IPS-11a (cell line): ENCODE measurements at regions not wholly inside any gene's neighbourhood (a gene's known extent, or its start where the extent isn't known, plus 50 kb on each side); places are given as distances from the start of the nearest gene placed in this dataset.
"Not testable (repeated sequence)": the region's sequence is repeated elsewhere in the genome, so short reads cannot be mapped to it uniquely, and the experiment has no call there.

Experiments
- H3K4me3 ChIP-seq: one replicate; pipeline ENCODE4 v1.5.1; 2013; ENCODE audit warnings: low read depth, low read length, control low read depth

DNA sequence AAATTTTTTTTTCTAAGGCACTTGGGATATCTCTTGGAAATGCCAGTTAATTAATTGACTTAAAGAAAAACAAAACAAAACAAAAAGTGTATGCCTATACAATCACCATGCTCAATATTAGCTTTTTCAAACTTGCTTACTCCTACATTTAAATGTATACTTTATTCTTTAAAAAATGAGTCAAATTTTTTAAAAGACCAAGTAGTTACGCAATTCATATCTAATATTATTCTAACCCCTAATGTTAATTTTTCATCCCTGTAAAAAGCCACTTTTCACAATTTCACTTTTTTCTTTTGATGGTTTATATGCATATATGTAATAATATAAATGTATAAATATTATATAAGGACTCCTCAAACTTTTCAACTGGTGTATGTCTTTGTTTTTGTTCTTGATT is 211.2 kb downstream of the PRDM9 start:
- no peak overlapping the region for H3K4me3 ChIP-seq

DNA sequence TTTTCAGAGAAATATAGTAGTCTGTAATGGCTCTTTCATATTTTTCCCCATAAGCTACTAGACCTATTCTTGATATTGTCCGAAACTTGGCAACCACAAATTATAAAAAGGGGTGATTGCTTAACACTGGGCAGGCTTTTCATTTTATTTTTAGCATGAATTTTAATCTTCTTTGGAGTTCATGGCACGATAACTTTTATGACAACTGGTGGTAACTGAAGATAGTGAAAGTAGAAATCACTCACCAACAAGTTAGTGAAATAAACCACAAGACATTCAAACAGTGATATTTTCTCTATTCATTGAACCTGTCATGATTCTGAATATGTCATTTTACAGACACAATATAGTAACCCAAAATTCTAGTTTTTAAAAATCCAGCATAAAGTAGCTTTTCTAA is 213.9 kb downstream of the PRDM9 start:
- no peak overlapping the region for H3K4me3 ChIP-seq

DNA sequence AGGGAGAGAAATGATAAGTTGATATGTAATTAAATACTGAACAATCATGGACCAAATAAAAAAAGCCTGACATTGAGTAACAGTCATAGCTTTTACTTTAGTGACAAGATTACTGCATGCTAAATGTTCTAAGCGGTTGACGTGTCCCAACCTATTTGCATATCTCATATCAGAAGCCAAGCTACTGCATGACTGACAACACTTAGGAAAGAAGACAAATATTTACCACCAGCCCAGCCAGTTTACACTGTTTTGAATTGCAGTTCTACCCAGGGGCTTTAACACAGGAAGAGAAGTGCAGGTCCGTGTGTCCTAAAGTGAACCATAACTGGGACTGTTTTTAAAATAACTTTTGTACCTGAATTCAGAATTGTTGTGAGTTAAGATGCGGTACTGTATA is 219.9 kb downstream of the PRDM9 start:
- H3K4me3 ChIP-seq = no peak overlapping the region

DNA sequence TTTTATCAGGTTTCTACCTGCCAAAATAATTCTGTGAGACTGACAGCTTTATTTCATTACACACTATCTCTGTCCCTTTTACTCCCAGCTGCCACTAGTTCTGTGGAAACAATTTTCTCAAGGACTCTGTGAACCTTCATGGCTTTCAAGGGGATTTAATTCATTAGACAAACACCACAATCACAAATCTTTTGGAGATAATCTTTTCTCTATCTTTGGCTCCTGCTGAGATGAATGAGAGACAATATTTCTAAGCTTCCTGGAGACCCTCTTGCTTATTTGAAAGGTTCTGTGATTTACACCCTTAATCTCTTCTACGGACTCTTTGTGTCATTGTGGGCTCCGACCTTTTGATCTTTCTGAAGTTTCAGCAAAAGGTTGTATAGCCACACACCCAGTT is 222.6 kb downstream of the PRDM9 start:
- H3K4me3 ChIP-seq = no peak overlapping the region

DNA sequence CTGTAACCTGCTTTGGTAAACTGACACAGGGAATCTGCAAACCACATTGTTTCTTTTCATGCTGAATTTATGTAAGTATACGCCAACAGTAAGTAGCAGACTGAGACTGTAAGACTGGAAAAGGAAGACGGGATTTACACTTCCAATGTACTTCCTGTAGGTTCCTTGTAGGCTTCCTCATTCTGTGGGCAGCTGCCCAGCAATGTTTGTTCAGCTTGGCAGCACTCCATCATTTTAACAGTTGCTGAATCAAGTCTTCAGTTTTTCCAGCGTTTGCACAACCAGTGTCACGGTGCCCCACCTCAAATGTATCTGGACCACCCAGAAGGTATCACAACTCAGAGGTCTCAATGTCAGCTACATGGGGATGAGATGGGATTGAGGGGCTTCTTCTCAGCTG is 232.6 kb downstream of the PRDM9 start:
- no peak overlapping the region for H3K4me3 ChIP-seq

DNA sequence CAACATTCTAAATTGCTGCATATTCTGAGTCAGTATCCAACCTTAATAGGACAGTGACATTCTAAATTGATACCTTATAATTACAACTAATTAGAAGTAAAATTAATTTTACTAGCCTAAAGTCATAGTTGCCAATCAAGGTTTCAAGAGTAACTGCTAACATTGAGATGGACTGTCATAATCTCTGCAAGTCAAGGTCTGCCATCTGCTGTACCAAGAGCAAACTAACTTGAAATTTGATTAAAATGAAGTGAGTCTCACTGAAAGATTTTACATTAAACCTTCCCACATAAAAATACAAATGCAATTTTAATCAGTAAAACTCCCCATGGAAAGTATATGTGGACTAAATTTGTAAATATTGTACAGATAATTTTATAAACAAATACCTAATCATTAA is 235.3 kb downstream of the PRDM9 start:
- no peak overlapping the region for H3K4me3 ChIP-seq

DNA sequence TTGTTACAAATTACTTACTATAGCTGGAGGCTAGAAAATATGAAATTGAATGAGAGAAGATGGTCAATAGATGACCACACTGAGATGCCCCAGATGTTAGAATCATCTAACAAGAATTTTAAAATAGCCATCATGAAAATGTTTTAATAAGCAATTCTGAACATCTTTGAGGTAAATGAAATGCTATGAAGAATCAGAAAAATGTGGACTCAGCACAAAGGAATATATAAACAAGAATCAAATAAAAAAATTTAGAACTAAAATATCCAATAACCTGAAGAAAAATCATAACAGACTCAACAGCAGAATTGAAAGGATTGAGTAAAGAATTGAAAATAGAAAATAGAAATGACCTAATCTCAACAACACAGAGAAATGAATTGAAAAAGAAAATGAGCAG is 248.5 kb downstream of the PRDM9 start:
- no peak overlapping the region for H3K4me3 ChIP-seq

DNA sequence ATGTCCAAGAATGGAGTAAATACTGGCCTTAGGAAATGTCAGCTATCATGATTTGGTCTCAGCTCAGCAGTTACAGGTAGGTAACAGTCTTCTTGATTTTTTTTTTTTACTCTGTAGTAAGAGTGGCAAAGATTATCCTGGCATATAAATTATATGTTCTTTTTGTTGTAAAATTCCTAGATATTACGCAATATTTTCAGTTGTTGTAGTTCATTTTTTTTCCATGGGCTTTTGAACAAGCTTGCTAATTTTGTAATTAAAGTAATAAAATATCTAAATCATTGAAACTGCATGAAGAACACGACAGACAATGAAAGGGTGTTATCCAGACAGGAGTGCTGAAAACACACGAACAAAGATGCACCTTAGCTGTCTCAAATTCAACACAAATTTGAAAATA is 249.4 kb downstream of the PRDM9 start:
- H3K4me3 ChIP-seq = no peak overlapping the region

DNA sequence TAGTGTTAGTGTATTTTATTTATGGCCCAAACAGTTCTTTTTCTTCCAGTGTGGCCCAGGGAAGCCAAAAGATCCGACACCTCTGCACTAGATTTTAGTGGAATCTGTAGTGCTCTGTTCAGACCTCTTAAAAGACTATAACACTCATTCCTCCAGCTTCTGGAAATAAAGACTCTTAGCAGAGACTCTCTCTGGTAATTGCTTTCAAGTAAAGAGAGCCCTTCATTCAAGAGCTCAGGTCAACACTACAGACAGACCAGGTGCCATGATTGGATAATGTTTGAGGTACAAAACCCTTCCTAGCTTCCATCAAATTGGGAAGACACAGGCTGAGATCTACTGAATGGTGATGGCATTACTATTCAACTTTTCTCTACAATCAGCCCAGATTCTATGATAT is 255.8 kb downstream of the PRDM9 start:
- H3K4me3 ChIP-seq = no peak overlapping the region

DNA sequence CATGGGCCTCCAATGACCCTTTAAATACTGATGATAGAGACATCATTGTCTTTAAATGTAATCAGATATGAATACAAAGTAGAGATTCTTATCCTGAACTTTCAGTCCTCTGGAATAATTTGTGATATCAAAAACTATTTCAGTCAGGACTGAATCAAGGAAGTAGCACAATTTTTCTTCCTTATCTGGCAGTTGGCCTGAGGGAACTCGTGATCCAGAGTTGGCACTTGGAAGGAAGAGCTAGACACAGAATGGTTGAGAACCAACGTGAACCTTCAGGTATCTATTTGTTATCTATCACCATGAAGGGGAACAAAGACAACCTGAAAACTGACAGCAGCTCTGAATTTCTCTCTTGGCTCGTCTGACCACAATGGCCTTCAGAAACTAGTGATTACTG is 269.3 kb downstream of the PRDM9 start:
- H3K4me3 ChIP-seq = no peak overlapping the region

DNA sequence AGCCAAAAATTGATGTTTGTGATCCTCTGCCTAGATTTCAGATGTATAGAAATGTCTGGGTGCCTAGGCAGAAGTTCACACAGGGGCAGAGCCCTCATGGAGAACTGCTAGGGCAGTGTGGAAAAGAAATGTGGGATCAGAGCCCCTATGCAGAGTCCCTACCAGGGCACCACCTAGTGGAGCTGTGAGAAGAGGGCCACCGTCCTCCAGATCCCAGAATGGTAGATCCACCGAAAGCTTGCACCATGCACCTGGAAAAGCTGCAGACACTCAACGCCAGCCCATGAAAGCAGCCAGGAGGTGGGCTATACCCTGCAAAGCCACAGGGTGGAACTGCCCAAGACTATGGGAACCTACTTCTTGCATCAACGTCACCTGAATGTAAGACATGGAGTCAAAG is 292.9 kb downstream of the PRDM9 start:
- H3K4me3 ChIP-seq = not testable (repeated sequence)

DNA sequence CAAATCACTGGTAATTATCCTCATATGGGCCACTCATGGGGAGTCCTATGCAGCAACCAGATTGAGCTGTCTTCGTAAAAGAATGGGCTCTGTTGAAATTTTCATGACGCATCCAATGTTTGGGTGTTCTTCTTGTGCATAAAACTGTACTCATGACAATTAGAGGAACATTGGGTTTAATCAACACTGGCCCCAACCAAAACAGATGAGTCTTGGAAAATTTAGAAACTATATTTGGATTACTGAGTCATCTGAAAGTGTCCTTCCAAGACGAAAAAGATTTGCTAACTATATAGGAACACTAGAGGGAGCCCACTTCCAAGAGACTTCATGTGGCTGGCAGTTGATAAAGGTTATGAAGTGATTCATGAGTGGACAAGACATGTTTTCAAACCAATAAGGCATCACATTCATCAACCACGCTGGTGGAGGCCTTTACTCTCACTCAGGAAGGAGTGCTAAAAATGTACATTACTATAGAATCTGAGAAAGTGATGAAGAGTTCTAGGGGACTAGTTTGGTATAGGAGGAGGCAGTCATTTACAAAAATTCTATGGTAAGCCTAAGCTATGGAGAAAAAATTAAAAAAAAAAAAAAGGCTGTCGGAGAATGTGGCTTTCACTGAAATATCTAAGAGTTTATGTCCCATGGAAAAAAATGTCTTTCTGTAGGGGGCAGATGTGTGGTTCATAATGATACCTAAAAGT is 313.5 kb downstream of the PRDM9 start:
- H3K4me3 ChIP-seq = no peak overlapping the region

DNA sequence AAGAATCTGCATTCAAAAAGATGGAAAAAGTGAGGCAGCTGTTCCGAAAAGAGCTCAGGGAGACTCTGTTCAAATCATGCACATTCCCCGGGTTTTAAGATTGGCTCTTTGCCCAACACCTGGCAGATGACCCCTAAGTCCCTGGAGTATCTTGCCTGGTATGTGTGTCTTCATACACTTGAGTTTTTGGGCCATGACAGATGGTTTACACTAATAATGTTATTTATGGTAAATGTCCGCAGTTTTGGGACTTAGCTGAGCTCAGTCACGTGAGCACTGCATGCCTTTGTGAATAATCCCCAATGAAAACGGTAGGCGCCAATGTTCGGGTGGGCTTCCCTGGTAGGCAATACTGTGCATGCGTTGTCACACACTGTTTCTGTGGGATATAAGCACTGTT is 316.1 kb downstream of the PRDM9 start:
- H3K4me3 ChIP-seq = no peak overlapping the region

DNA sequence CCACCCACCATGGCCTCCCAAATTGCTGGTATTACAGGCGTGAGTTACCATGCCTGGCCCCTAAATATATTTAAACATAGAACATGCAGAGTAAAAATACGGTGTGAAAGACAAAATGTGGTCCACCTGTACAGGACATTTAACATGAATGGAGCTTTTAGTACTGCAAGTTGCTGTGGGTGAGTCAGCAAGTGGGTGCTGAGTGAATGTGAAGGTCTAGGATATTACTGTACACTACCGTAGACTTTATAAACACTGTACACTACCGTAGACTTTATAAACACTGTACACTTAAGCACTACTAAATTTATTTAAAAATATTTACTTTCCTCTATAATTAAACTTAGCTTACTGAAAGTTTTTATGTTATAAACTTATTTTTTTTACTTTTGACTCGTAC is 317.8 kb downstream of the PRDM9 start:
- no peak overlapping the region for H3K4me3 ChIP-seq

DNA sequence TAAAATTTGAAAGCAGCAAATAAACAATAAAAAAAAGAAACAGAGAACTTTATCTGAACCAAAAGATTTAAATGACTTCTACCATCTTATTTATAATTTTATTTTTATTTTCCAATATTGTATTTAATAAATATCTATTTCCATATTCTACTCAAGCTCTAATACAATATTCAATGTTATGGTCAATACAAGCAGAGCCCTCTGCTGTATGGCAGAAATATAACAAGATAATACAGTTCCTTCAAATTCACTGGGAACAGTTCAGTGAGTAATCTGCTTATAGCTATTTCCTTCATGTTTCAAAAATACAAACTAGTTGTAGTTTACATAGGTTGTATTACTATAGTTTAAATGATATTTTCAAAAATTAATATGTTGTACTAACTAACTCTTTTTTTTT is 332.7 kb downstream of the PRDM9 start:
- no peak overlapping the region for H3K4me3 ChIP-seq

DNA sequence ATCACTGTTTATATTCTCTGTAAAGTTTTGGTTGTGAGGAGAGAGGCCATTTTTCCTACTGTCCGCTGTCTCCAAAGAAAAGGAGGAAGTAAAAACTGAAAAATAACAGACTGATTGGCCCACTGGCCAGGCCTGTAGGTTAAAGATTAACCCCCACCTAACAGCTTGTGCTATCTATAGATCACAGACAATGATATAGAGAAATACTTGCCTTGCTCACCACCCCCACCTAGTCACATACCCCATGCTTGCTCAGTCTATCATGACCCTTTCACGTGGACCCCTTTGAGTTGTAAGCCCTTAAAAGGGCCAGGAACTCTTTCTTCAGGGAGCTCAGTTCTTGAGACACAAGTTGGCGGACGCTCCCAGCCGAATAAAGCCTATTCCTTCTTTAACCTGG is 357.4 kb downstream of the PRDM9 start:
- H3K4me3 ChIP-seq = no peak overlapping the region

DNA sequence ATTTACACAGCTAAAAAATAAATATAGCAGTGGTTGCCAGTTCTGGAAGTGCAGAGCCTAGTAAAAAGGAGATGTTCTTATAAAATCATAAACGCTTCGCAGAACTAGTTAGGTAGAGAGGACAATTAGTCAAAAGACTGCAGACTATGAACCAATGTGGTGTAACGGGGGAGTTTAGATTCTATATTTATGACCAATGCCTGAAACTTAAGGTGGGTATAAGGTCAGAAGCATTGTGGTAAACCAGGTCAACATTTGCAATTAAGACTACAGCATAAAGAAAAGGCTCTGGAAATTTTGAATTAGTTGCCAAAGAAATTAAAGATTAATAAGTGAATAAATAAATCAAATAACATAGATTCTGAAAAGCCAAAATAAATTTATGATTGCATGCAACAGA is 370.4 kb downstream of the PRDM9 start:
- H3K4me3 ChIP-seq = no peak overlapping the region

DNA sequence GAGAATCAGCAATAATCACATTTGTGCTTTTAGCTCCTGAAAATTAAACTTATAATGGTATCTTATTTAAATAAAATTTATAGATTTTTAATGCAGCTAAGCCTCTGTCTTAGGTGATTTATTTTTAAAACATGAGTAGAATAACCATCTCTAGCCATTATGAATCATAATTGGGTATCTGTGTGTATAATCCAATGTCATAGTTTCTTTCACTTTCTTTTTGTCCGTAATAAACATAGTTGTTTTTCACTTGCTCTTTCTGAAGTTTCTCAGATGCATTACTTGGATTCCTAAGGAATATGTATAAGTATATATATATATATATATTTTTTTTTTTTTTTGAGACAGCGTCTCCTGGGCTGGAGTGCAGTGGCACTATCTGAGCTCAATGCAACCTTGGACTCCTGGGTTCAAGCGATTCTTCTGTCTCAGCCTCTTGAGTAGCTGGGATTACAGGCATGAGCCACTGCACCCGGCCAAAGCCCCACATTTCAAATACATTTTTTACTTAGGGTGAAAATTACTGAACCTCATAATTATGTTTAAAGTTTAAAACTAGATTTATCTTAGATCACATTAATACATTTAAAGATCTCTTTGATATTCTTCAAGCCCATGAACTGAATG is 377.1 kb downstream of the PRDM9 start:
- H3K4me3 ChIP-seq = no peak overlapping the region

DNA sequence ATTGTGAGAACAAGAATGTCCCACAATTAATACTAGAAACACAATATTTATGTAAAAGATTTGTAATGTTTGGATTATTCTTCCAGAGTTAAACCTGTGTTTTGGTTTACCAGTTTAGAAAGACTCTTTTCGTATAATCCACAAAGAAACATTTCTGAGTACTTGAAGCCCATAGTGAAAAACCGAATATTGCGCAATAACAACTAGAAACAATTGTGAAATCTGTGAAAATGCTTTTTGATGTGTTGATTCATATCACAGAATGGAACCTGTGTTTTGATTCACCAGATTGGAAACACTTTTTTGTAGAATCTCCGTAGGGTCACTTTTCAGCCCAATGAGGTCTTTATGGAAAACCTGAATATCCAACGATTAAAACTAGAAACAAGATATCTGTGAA is 386.2 kb downstream of the PRDM9 start:
- H3K4me3 ChIP-seq = no peak overlapping the region

DNA sequence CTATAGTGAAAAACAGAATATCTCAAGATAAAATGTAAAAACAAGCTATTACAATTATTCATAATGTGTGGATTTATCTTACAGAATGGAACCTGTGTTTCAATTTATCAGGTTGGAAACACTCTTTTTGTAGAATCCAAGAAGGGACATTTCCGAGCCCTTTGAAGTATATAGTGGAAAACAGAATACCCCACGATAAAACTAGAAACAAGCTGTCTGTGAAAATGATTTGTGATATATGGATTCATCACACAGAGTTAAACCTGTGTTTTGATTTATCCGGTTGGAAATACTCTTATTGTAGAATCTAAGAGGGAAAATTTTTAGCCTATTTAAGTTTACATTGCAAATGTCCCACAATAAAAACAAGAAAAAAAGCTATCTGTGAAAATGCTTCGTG is 388.2 kb downstream of the PRDM9 start:
- no peak overlapping the region for H3K4me3 ChIP-seq

DNA sequence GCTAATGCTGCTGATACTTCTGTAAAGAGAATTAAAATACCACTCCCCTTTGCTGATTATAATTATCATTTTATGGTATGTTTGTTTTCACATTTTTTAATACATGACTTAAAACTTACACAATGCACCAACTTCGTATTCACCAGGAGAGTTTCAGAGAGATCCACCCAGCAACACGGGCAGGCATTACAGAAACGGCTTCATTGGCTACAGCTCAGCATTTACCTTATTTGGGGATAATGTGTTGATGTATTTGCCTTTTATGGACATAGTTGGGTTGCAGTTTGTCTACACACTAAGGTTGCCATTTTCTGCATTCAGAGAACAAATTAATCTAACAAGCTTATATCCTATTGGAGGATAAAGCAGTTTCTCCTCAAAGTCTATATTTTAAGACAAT is 423.6 kb downstream of the PRDM9 start:
- H3K4me3 ChIP-seq = no peak overlapping the region

DNA sequence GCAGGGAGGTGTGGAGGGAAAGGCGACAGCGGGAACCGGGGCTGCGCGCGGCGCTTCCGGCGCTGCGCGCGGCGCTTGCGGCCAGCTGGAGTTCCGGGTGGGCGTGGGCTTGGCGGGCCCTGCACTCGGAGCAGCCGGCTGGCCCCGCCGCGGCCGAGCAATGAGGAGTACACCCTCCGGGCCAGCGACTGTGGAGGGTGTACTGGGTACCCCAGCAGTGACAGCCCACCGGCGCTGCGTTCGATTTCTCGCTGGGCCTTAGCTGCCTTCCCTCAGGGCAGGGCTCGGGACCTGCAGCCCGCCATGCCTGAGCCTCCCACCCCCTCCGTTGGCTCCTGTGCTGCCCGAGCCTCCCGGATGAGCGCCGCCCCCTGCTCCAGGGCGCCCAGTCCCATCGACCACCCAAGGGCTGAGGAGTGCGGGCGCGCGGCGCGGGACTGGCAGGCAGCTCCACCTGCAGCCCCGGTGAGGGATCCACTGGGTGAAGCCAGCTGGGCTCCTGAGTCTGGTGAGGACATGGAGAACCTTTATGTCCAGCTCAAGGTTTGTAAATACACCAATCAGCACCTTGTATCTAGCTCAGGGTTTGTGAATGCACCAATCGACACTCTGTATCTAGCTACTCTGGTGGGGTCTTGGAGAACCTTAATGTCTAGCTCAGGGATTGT is 444.0 kb downstream of the PRDM9 start:
- H3K4me3 ChIP-seq = peak overlapping the region; percentile 30

DNA sequence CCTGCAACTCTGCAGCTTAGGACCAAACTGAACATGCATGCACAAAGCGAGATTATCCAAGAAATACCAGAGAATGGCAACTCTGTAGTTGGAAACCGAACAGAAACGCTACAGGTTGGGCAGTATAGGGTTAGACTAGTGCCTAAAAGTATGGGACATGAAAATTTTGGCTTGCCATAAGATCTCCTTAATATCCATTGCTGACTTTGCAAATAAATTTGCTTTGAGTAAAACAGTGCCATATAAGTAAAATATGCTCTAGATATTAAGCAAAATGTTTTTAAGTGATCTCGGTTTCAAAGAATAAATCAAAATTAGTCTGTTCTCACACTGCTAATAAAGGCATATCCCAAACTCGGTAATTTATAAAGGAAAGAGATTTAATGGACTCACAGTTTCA is 456.0 kb downstream of the PRDM9 start:
- no peak overlapping the region for H3K4me3 ChIP-seq
